Effector CD8-positive, alpha-beta T cell (primary cell): ENCODE measurements at regions not wholly inside any gene's neighbourhood (a gene's known extent, or its start where the extent isn't known, plus 50 kb on each side); places are given as distances from the start of the nearest gene placed in this dataset.

Experiments used
- DNase-seq: peaks from one replicate; lab custom pipeline; 2025; lab: John Stamatoyannopoulos, UW

GRCh38 chr2:191515551-191515950, 162.4 kb upstream of the NABP1 start:
- no peak for DNase-seq

DNA sequence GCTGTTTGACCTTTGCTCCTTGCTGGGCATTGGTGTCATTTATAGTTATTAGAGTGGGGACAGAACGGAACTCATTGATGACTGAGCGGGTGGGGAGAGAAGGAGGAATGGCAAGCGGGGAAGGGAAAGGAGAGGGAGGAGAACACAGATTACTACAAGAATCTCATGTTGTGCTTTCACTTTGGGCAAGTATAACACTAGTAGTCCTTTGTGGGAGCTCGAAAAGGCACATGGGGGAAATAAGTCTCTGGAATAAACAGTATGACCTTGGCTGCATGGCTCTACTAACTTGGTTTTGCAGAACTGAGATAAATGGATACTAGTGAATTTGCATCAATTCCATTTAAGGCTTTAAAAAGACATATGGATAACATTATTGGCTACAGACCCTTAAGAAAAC, 161.7 kb upstream of the NABP1 start:
- no peak for DNase-seq

DNA sequence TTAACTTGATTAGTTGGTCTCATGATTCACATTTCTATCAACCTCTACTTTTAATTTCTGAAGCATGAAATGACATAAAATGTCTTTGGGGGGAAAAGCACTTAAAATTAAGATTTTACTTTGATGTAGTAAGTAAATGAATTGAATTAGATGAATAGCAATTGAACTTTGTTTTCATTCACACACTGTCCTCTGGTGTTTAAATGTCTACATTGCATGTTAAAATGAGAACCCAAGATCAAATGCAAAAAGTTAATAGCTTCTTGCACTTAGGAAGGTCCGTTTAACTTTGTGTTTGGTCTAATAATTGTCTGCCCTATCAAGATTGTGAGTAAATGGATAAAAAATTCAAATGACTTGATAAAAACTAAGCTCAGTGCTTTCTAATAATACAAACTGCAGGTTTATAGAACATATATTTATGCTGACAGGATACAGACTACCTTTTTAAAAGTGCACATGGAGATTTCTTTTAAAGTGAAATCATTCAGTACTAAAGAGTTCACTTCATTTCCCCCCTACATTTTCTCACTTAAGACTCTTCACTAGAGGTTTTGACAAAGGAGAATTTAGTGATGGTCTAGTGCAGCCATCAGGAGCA, 156.2 kb upstream of the NABP1 start:
- DNase-seq: no peak

DNA sequence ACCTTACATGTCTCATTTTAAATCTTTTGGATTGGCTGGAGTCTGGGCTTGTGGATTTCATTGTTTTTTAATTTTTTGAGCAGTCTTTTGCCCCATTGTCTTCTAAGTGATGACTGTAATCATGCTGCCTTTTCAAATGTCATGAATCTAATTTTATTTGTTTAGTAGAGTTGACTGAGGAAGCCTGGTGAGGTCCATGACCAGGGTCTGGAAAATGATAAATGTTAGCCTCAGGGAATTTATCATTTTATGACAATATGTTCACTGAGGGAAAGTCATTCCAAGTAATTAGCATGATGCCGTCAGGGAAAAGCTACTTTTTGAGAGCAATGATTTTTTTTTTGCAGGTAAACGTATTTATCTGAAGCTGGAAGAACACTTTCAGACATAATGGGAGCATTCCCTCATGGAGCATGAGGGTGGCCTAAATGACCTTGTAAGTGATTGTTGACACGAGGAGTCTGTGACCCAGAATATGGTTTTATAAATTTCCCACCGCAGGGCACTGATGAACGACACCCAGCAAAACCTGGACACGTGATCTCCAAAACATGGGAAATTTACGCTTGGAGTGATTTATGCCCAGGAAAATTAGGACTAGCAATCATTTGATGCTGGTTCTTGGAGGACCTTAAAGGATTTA, 155.3 kb upstream of the NABP1 start:
- DNase-seq: no peak

- DNase-seq: no peak
Measured at GRCh38 chr2:191526091-191526490, 151.8 kb upstream of the NABP1 start.

DNA sequence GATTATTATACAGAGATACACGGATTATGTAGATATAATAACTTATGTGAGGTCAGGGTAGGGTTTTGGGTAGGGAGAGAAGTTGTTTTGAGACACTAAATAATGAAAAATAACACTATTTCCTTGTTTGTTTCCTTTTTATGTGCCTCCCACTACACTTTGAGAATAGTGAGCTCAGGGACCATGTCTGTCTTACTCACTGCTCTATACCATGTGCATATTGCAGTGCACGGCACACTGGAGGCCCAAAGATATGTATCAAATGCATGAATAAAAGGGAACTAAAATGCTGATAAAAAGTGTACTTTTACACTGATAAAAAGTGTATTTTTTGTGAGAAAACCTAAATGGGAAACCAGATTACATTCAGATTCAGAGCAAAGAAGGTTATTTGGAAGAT, 151.4 kb upstream of the NABP1 start:
- DNase-seq: no peak

- no peak for DNase-seq
Measured at GRCh38 chr2:191526953-191527556, 150.9 kb upstream of the NABP1 start.

- no peak for DNase-seq
Measured at GRCh38 chr2:191530618-191531017, 147.3 kb upstream of the NABP1 start.

- no peak for DNase-seq
Measured at GRCh38 chr2:191533693-191534180, 144.2 kb upstream of the NABP1 start.

DNA sequence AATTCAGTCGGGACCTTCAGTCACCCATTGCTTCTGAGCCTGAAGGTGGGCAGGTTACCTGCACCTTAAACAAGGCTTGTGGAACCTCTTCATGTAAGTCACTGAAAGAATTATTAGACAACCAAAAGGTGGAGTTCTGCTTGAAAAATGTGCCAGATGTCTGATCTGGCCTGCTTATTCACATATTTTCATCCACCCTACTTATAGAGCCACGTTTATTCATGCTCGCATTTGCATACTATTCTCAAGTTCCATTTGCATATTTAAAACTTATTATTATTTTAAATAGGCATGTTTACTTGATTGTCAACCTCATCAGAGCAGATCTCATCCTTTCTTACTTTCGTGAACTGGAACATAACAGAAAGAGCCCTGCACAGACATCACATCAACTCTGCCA, 140.0 kb upstream of the NABP1 start:
- no peak for DNase-seq

- no peak for DNase-seq
Measured at GRCh38 chr2:191538334-191538903, 139.5 kb upstream of the NABP1 start.

- DNase-seq: no peak
Measured at GRCh38 chr2:191539068-191539467, 138.9 kb upstream of the NABP1 start.

DNA sequence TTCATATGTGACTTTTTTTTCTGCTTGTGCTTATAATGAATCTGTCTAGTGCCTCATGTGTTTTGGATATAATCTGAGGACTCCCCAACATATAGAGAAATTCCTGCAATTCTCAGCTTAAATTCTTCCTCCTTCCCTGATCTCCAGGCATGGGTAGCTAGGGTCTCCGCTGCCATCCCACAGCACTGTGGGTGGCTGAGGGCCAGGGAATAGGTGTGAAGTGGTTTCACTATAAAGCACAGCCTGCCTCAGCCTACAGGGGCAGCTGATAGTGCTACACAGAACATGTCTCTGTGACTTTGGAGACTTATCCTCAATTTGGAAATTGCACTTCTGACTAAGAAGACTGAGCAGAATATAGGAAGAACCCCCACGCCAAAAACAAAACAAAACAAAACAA, 137.3 kb upstream of the NABP1 start:
- no peak for DNase-seq

GRCh38 chr2:191543708-191544107, 134.2 kb upstream of the NABP1 start:
- no peak for DNase-seq

DNA sequence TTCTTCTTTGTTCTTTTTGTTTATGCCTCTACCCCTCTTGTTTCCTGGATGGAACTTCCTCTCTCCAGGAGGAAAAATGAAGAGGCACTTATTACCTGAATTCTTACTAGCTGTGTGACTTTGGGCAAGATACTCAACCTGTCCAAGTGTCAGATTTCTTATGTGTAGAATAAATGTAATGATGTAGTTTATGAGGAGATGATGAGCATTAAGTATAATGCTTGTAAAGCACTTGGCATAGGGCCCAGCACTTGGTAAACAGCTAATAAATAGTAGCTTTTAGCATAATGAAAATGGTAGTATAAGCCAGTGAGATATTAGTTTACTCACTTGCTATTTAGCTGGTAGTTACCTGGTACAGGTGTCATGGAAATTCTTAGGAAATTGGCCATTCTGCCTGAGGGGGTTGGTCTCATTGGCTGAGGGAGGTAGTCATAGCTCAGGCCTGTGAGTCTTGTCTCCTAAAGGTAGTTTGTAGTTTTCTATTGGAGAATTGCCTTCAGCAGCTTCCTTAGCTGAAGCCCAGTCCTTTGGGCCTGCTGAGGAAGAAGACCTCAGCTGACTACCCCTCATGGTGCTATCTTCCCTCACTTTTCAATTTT, 133.4 kb upstream of the NABP1 start:
- DNase-seq: no peak

DNA sequence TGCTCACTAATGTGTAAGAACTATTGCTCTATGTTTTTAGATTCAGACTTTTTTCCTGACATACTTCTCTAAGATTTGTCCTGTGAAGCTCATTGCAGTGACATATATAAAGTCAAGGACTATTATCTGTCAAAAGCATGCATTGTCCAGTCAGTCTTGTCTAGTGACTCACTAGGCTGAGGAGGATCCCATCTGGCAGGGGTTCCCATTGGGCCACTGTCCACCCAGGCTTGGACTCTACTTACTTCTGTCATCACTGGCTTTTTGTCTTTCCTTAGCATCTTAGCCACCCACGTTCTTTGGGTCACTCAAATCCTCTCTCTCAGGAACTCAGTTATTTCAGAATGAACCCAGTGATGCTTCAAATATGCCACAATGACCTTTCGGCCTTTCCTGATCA, 132.6 kb upstream of the NABP1 start:
- DNase-seq: no peak

DNA sequence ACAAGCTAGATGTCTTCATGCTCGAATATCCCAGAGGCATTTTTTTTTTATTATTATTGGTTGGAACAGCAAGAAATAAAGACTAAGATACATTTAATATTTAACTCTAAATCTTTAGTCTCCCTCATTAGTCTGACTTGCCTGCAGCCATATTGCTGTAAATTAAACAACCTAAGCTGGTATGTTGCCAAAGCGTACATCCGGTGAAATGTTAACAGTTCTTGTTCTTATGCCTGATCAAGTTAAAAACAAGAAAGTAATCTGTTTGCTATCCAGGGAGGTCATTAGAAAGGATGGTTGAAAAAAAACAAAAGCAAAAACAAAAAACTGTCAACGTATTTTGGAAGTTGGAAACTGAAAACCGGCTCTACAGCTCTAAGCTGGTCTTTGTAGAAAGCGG, 125.9 kb upstream of the NABP1 start:
- no peak for DNase-seq

- DNase-seq: no peak
Measured at GRCh38 chr2:191554240-191554639, 123.7 kb upstream of the NABP1 start.

- DNase-seq: peak; percentile 75
Measured at GRCh38 chr2:191555092-191555742, 122.7 kb upstream of the NABP1 start.

GRCh38 chr2:191556463-191556862, 121.5 kb upstream of the NABP1 start:
- DNase-seq: no peak

GRCh38 chr2:191557841-191558240, 120.1 kb upstream of the NABP1 start:
- DNase-seq: no peak

- no peak for DNase-seq
Measured at GRCh38 chr2:191559569-191559968, 118.4 kb upstream of the NABP1 start.
